ENCODE measurements at regions not wholly inside any gene's neighbourhood (a gene's known extent, or its start where the extent isn't known, plus 50 kb on each side); places are given as distances from the start of the nearest gene placed in this dataset.
"Not testable (repeated sequence)": the region's sequence is repeated elsewhere in the genome, so short reads cannot be mapped to it uniquely, and the experiment has no call there.

GRCh38 chr10:63077800-63078199 lies 55.3 kb upstream of the NRBF2 start:
- DNase-seq (ENCODE audit: low spot score) = no peak

- no peak for DNase-seq (ENCODE audit: low spot score)
Measured at GRCh38 chr10:63072951-63073350, 60.2 kb upstream of the NRBF2 start.

GRCh38 chr10:63071145-63071544 lies 62.0 kb upstream of the NRBF2 start:
- DNase-seq (ENCODE audit: low spot score) = no peak

- DNase-seq (ENCODE audit: low spot score) = no peak
Measured at GRCh38 chr10:63069318-63069717, 63.8 kb upstream of the NRBF2 start.

- no peak for DNase-seq (ENCODE audit: low spot score)
Measured at GRCh38 chr10:63068246-63068645, 64.9 kb upstream of the NRBF2 start.

- no peak for DNase-seq (ENCODE audit: low spot score)
Measured at GRCh38 chr10:63066606-63067005, 66.5 kb upstream of the NRBF2 start.

- DNase-seq (ENCODE audit: low spot score) = no peak
Measured at GRCh38 chr10:63064706-63065105, 68.4 kb upstream of the NRBF2 start.

- no peak for DNase-seq (ENCODE audit: low spot score)
Measured at GRCh38 chr10:63058236-63058635, 74.9 kb upstream of the NRBF2 start.

- DNase-seq (ENCODE audit: low spot score) = no peak
Measured at GRCh38 chr10:63057509-63057908, 75.6 kb upstream of the NRBF2 start.

- DNase-seq (ENCODE audit: low spot score) = no peak
Measured at GRCh38 chr10:63055705-63056104, 77.4 kb upstream of the NRBF2 start.

GRCh38 chr10:63054889-63055611 lies 78.1 kb upstream of the NRBF2 start:
- DNase-seq (ENCODE audit: low spot score) = no peak

GRCh38 chr10:63052083-63052482 lies 81.0 kb upstream of the NRBF2 start:
- DNase-seq (ENCODE audit: low spot score) = no peak

GRCh38 chr10:63042256-63042655 lies 90.9 kb upstream of the NRBF2 start:
- no peak for DNase-seq (ENCODE audit: low spot score)

GRCh38 chr10:63033616-63034185 lies 99.4 kb upstream of the NRBF2 start:
- not testable (repeated sequence) for DNase-seq (ENCODE audit: low spot score)

- no peak for DNase-seq (ENCODE audit: low spot score)
Measured at GRCh38 chr10:63030536-63030935, 102.6 kb upstream of the NRBF2 start.

GRCh38 chr10:63027531-63027930 lies 105.6 kb upstream of the NRBF2 start:
- DNase-seq (ENCODE audit: low spot score) = no peak

GRCh38 chr10:63021225-63021624 lies 111.9 kb upstream of the NRBF2 start:
- DNase-seq (ENCODE audit: low spot score) = no peak

GRCh38 chr10:63013755-63014154 lies 119.4 kb upstream of the NRBF2 start:
- no peak for DNase-seq (ENCODE audit: low spot score)

GRCh38 chr10:63012623-63013022 lies 120.5 kb upstream of the NRBF2 start:
- DNase-seq (ENCODE audit: low spot score) = no peak

- no peak for DNase-seq (ENCODE audit: low spot score)
Measured at GRCh38 chr10:63010203-63010602, 122.9 kb upstream of the NRBF2 start.

- no peak for DNase-seq (ENCODE audit: low spot score)
Measured at GRCh38 chr10:63008491-63008890, 124.6 kb upstream of the NRBF2 start.

- DNase-seq (ENCODE audit: low spot score) = no peak
Measured at GRCh38 chr10:63007112-63007511, 126.0 kb upstream of the NRBF2 start.

- no peak for DNase-seq (ENCODE audit: low spot score)
Measured at GRCh38 chr10:63005246-63005645, 127.9 kb upstream of the NRBF2 start.

GRCh38 chr10:63003816-63004453 lies 129.2 kb upstream of the NRBF2 start:
- no peak for DNase-seq (ENCODE audit: low spot score)
